Gastrocnemius medialis (tissue), 4 donors: ENCODE measurements at regions not wholly inside any gene's neighbourhood (a gene's known extent, or its start where the extent isn't known, plus 50 kb on each side); places are given as distances from the start of the nearest gene placed in this dataset.

Experiments
- ATAC-seq, 2 donors: fragments of 150-250 bp; one replicate each; pipeline ENCODE4 v1.9.1; 2016
- DNase-seq, 2 donors: peaks; one replicate each; pipeline ENCODE4 v3.0.0-alpha.2; 2019
- H3K27ac ChIP-seq, 4 donors: fragments of 200-600 bp; sonication (generic); 1 replicate in 1 of 4; 2 replicates in 3 of 4; pipeline ENCODE4 v1.5.1; 2016 to 2018; ENCODE audit warnings: mild to moderate bottlenecking in 2 of 4, moderate library complexity in 1 of 4
- H3K27me3 ChIP-seq, 3 donors: fragments of 200-600 bp; sonication (generic) in 2 of 3; 1 replicate in 1 of 3; 2 replicates in 2 of 3; pipeline versions ENCODE4 v1.5.1 to v1.6.0; 2016 to 2019; ENCODE audit warnings: mild to moderate bottlenecking in 1 of 3, moderate library complexity in 1 of 3
- H3K36me3 ChIP-seq, 2 donors: fragments of 200-600 bp; sonication (generic) in 1 of 2; one replicate each; pipeline ENCODE4 v1.5.1; 2017 to 2018
- H3K4me1 ChIP-seq, 2 donors: fragments of 200-600 bp; sonication (generic) in 1 of 2; one replicate each; pipeline ENCODE4 v1.5.1; 2016 to 2017; ENCODE audit warnings: mild to moderate bottlenecking in 2 of 2
- H3K4me3 ChIP-seq, 4 donors: fragments of 200-600 bp; sonication (generic) in 3 of 4; 1 replicate in 1 of 4; 2 replicates in 3 of 4; pipeline ENCODE4 v1.5.1; 2016 to 2019; ENCODE audit warnings: mild to moderate bottlenecking in 2 of 4
- H3K9me3 ChIP-seq, 3 donors: fragments of 200-600 bp; sonication (generic) in 2 of 3; 1 replicate in 1 of 3; 2 replicates in 2 of 3; pipeline ENCODE4 v1.5.1; 2016 to 2019
- POLR2A ChIP-seq, 2 donors: fragments of 450-650 bp; IDR thresholded peaks; one replicate each; pipeline ENCODE4 v1.6.1; 2017; ENCODE audit warnings: antibody characterized with exemption in 2 of 2, mild to moderate bottlenecking in 2 of 2, moderate library complexity in 2 of 2
- in situ Hi-C, 4 donors: fragments of 200-750 bp; cut with MboI; loops; one replicate each; pipeline versions ENCODE4 v1.15.0 to v1.8.0; 2017; ENCODE audit warnings: low sequenced_read_pairs in 4 of 4
- intact Hi-C: fragments of 100-400 bp; cut with DNase I; formaldehyde crosslinking; loops from one replicate; pipeline ENCODE4 v1.15.1; 2023; ENCODE audit warnings: low total_unique reads
- TF ChIP-seq, protein P1 (sequence below), 5 experiments: fragments of 450-650 bp in 3 of 5; fragments of 200-600 bp in 2 of 5; sonication (generic) in 2 of 5; IDR thresholded peaks in 4 of 5; conservative IDR thresholded peaks in 1 of 5; 1 replicate in 4 of 5; 2 replicates in 1 of 5; pipeline ENCODE4 v1.5.1; 2016 to 2019; ENCODE audit warnings: antibody characterized with exemption in 5 of 5, mild to moderate bottlenecking in 3 of 5, moderate library complexity in 3 of 5

- no peaks in the 10 kb centered on the region for H3K4me1 ChIP-seq
- no peak for DNase-seq
- H3K4me3 ChIP-seq = no peak overlapping the region
- no peak for ATAC-seq
- TF ChIP-seq, protein P1, sequence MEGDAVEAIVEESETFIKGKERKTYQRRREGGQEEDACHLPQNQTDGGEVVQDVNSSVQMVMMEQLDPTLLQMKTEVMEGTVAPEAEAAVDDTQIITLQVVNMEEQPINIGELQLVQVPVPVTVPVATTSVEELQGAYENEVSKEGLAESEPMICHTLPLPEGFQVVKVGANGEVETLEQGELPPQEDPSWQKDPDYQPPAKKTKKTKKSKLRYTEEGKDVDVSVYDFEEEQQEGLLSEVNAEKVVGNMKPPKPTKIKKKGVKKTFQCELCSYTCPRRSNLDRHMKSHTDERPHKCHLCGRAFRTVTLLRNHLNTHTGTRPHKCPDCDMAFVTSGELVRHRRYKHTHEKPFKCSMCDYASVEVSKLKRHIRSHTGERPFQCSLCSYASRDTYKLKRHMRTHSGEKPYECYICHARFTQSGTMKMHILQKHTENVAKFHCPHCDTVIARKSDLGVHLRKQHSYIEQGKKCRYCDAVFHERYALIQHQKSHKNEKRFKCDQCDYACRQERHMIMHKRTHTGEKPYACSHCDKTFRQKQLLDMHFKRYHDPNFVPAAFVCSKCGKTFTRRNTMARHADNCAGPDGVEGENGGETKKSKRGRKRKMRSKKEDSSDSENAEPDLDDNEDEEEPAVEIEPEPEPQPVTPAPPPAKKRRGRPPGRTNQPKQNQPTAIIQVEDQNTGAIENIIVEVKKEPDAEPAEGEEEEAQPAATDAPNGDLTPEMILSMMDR (IDR thresholded peaks at IDR 0.05 in 4 of 5, conservative IDR thresholded peaks at IDR 0.05 in 1 of 5) = no peak
- no peak for TF ChIP-seq POLR2A (IDR thresholded peaks at IDR 0.05)
- H3K9me3 ChIP-seq = no peaks in the 10 kb centered on the region
- no peaks in the 10 kb centered on the region for H3K27me3 ChIP-seq
- intact Hi-C loops = no loop called here
- in situ Hi-C loops = no loop called here
- H3K36me3 ChIP-seq = no peaks in the 10 kb centered on the region
- no peak overlapping the region for H3K27ac ChIP-seq
Measured at GRCh38 chr20:24366336-24367004, 103.0 kb upstream of the SYNDIG1 start.

DNA sequence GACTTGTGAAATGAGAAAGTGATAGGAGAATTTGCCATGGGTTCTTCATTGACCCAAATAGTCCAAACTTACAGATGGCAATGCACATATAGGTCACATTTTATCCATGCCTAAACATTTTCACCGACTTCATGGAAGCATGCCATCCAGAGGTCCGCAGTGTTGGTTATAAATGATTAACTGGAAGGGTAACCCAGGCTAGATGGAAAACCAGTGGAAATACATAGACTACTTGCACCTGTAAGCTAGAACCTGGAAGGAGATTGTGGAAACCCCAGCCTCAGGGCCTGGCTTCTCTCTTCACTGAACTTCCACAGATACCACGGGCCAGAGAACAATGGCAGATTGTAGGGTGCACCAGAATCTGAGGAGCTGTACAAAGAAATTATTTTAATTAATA is 103.8 kb upstream of the SYNDIG1 start:
- no peaks in the 10 kb centered on the region for H3K9me3 ChIP-seq
- H3K36me3 ChIP-seq = no peaks in the 10 kb centered on the region
- no peak overlapping the region for H3K4me3 ChIP-seq
- H3K27me3 ChIP-seq = no peaks in the 10 kb centered on the region
- ATAC-seq (no peak), DNase-seq (no peak)
- no peak overlapping the region for H3K27ac ChIP-seq
- TF ChIP-seq, protein P1 (IDR thresholded peaks at IDR 0.05 in 4 of 5, conservative IDR thresholded peaks at IDR 0.05 in 1 of 5) = no peak
- no peak for TF ChIP-seq POLR2A (IDR thresholded peaks at IDR 0.05)
- H3K4me1 ChIP-seq = no peaks in the 10 kb centered on the region
- intact Hi-C loops (no loop called here), in situ Hi-C loops (no loop called here)

DNA sequence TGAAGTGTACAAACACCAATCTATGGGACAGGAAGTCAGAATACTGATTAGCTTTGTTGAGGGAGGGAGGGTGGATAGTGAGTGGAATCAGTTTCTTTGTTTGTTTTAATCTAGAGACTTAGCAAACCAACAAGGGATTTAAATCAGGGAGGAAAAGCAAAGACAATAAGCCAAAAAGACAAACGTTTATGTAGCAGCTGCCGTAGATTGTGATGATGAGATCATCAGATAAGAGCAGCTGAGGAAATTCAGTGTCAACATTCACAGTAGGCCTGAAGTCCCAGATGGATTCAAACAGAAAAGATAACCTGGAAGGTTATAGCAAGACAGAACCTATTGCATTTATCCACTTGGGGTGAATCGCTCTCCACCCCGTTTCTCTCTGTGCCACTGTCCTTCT is 104.9 kb upstream of the SYNDIG1 start:
- no peaks in the 10 kb centered on the region for H3K27me3 ChIP-seq
- intact Hi-C loops = no loop called here
- H3K36me3 ChIP-seq = no peaks in the 10 kb centered on the region
- H3K4me1 ChIP-seq = no peaks in the 10 kb centered on the region
- TF ChIP-seq, protein P1 (IDR thresholded peaks at IDR 0.05 in 4 of 5, conservative IDR thresholded peaks at IDR 0.05 in 1 of 5) = no peak
- TF ChIP-seq POLR2A (IDR thresholded peaks at IDR 0.05) = no peak
- no peaks in the 10 kb centered on the region for H3K9me3 ChIP-seq
- in situ Hi-C loops = no loop called here
- ATAC-seq = no peak
- DNase-seq = no peak
- H3K27ac ChIP-seq = no peak overlapping the region
- H3K4me3 ChIP-seq = no peak overlapping the region

- no peak overlapping the region for H3K27ac ChIP-seq
- TF ChIP-seq POLR2A (IDR thresholded peaks at IDR 0.05) = no peak
- TF ChIP-seq, protein P1 (IDR thresholded peaks at IDR 0.05 in 4 of 5, conservative IDR thresholded peaks at IDR 0.05 in 1 of 5) = no peak
- intact Hi-C loops = no loop called here
- DNase-seq (no peak), ATAC-seq (no peak)
- H3K27me3 ChIP-seq = no peaks in the 10 kb centered on the region
- no peak overlapping the region for H3K4me3 ChIP-seq
- no peaks in the 10 kb centered on the region for H3K4me1 ChIP-seq
- H3K9me3 ChIP-seq = no peaks in the 10 kb centered on the region
- in situ Hi-C loops = no loop called here
- no peaks in the 10 kb centered on the region for H3K36me3 ChIP-seq
Measured at GRCh38 chr20:24363031-24363430, 106.4 kb upstream of the SYNDIG1 start.

DNA sequence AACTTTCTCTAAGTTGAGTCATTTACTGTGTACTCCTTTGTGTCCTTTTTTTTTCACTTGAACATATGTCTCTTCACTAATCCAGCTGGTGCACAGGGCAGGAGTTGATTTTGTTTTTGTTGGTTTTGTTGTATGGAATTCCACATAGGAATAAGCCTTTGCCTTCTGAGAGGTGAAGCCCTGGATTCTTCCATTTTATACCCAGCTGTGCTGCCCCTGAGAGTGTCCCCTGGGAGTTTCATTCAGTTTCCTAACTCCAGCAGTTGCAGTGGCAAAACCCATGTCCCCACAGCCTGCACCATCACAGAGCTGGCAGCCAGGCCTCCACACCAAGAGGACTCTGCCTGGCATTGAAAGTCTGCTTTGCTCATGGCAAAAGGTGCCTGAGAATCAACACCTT is 107.3 kb upstream of the SYNDIG1 start:
- no peaks in the 10 kb centered on the region for H3K4me1 ChIP-seq
- DNase-seq (no peak), ATAC-seq (no peak)
- intact Hi-C loops (no loop called here), in situ Hi-C loops (no loop called here)
- no peaks in the 10 kb centered on the region for H3K36me3 ChIP-seq
- H3K27me3 ChIP-seq = no peaks in the 10 kb centered on the region
- H3K9me3 ChIP-seq = no peaks in the 10 kb centered on the region
- H3K4me3 ChIP-seq = no peak overlapping the region
- TF ChIP-seq, protein P1 (IDR thresholded peaks at IDR 0.05 in 4 of 5, conservative IDR thresholded peaks at IDR 0.05 in 1 of 5) = no peak
- no peak for TF ChIP-seq POLR2A (IDR thresholded peaks at IDR 0.05)
- H3K27ac ChIP-seq = no peak overlapping the region
